Left ventricle myocardium superior (tissue), 1 donor: ENCODE measurements at regions not wholly inside any gene's neighbourhood (a gene's known extent, or its start where the extent isn't known, plus 50 kb on each side); places are given as distances from the start of the nearest gene placed in this dataset.

Source experiments
- ATAC-seq: fragments of 200-7000 bp; cut with Tn5 transposase; one replicate; pipeline ENCODE4 v1.9.1; 2020; ENCODE audit warnings: mild to moderate bottlenecking, moderate library complexity
- DNase-seq: peaks from one replicate; pipeline ENCODE4 v3.0.0-alpha.2; 2020
- intact Hi-C: fragments of 100-400 bp; cut with micrococcal nuclease; formaldehyde crosslinking; loops from one replicate; pipeline ENCODE4 v1.11.0; 2022
- donor health status: DM: no; HTN: yes; CAD: no; lungs with severe emphysema.

GRCh38 chr1:217025381-217025780 is 302.2 kb upstream of the ESRRG start:
- ATAC-seq, result no peak
- no peak for DNase-seq
- intact Hi-C loops, result no loop called here

GRCh38 chr1:217024911-217025310 is 301.7 kb upstream of the ESRRG start:
- DNase-seq (no peak), ATAC-seq (no peak)
- intact Hi-C loops, result no loop called here

- intact Hi-C loops, result no loop called here
- DNase-seq, result no peak
- ATAC-seq, result no peak
These were observed 298.7 kb upstream of the ESRRG start for GRCh38 chr1:217021956-217022355.

- ATAC-seq (peak; percentile 72), DNase-seq (no peak)
- intact Hi-C loops, result no loop called here
These were observed 298.2 kb upstream of the ESRRG start for GRCh38 chr1:217021400-217021799.

- intact Hi-C loops, result no loop called here
- ATAC-seq (no peak), DNase-seq (no peak)
These were observed 296.2 kb upstream of the ESRRG start for GRCh38 chr1:217019475-217019874.

GRCh38 chr1:217018648-217019047 is 295.4 kb upstream of the ESRRG start:
- peak; percentile 68 for ATAC-seq
- DNase-seq, result no peak
- intact Hi-C loops, result no loop called here

GRCh38 chr1:217017165-217017564 is 293.9 kb upstream of the ESRRG start:
- ATAC-seq (no peak), DNase-seq (no peak)
- intact Hi-C loops, result no loop called here

- ATAC-seq, result peak; percentile 26
- intact Hi-C loops, result no loop called here
- DNase-seq, result no peak
These were observed 290.8 kb upstream of the ESRRG start for GRCh38 chr1:217014066-217014465.

GRCh38 chr1:217012659-217013058 is 289.4 kb upstream of the ESRRG start:
- intact Hi-C loops, result no loop called here
- ATAC-seq (no peak), DNase-seq (no peak)

- intact Hi-C loops, result no loop called here
- ATAC-seq, result no peak
- no peak for DNase-seq
These were observed 287.9 kb upstream of the ESRRG start for GRCh38 chr1:217011097-217011496.

GRCh38 chr1:217010253-217010652 is 287.0 kb upstream of the ESRRG start:
- no peak for DNase-seq
- ATAC-seq, result no peak
- intact Hi-C loops, result no loop called here

GRCh38 chr1:217009376-217009775 is 286.1 kb upstream of the ESRRG start:
- DNase-seq (no peak), ATAC-seq (no peak)
- intact Hi-C loops, result no loop called here

- intact Hi-C loops, result no loop called here
- ATAC-seq (no peak), DNase-seq (no peak)
These were observed 281.7 kb upstream of the ESRRG start for GRCh38 chr1:217004776-217005436.

- DNase-seq (no peak), ATAC-seq (no peak)
- intact Hi-C loops, result no loop called here
These were observed 280.1 kb upstream of the ESRRG start for GRCh38 chr1:217003355-217003754.

GRCh38 chr1:216997831-216998230 is 274.6 kb upstream of the ESRRG start:
- ATAC-seq (no peak), DNase-seq (no peak)
- intact Hi-C loops, result no loop called here

- no peak for ATAC-seq
- intact Hi-C loops, result no loop called here
These were observed 273.8 kb upstream of the ESRRG start for GRCh38 chr1:216997069-216997468.

GRCh38 chr1:216984536-216984935 is 261.3 kb upstream of the ESRRG start:
- ATAC-seq (no peak), DNase-seq (no peak)
- intact Hi-C loops, result no loop called here

More at GRCh38 chr1:216997069-216997468, 273.8 kb upstream of the ESRRG start:
- no peak for DNase-seq

- intact Hi-C loops, result no loop called here
- ATAC-seq (peak; percentile 94), DNase-seq (no peak)
These were observed 260.6 kb upstream of the ESRRG start for GRCh38 chr1:216983823-216984222.

GRCh38 chr1:216961516-216961915 is 238.3 kb upstream of the ESRRG start:
- intact Hi-C loops, result no loop called here
- no peak for DNase-seq
- no peak for ATAC-seq

- DNase-seq, result no peak
- intact Hi-C loops, result no loop called here
- ATAC-seq, result no peak
These were observed 237.5 kb upstream of the ESRRG start for GRCh38 chr1:216960716-216961115.

- DNase-seq (no peak), ATAC-seq (peak; percentile 80)
- intact Hi-C loops, result no loop called here
These were observed 235.3 kb upstream of the ESRRG start for GRCh38 chr1:216958569-216958968.

GRCh38 chr1:216953495-216953894 is 230.3 kb upstream of the ESRRG start:
- intact Hi-C loops, result no loop called here
- DNase-seq, result no peak
- ATAC-seq, result no peak
